HG03139 (cell line): ENCODE measurements at regions not wholly inside any gene's neighbourhood (a gene's known extent, or its start where the extent isn't known, plus 50 kb on each side); places are given as distances from the start of the nearest gene placed in this dataset.
A peak's percentile ranks its signal among the peaks of the same experiment; 100 is the strongest.

Experiments used
- ATAC-seq: cut with Tn5 transposase; IDR thresholded peaks from one replicate; pipeline ENCODE4 v1.9.1; 2021; ENCODE audit not compliant: unreplicated experiment

GRCh38 chr9:107064378-107064777 lies 201.4 kb downstream of the ZNF462 start:
- ATAC-seq, result no peak

DNA sequence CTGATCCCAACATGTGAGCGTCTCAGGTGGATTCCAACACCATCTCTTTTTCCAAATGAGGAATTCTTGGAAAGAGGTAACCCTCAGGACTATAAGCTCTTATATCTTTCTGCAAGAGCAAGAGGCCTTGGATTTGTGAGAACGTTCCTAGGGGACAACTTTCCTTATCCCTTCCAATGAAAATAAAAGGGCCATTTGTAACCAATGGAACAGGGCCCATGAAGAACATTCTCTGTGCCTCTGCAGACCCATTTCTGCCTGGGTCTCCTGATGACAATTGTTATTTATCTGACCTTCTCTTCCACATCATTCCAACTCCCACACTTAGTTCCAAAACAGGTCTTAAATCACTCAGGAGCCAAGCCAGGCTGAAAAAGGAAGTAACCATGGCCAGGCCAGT lies 202.6 kb downstream of the ZNF462 start:
- no peak for ATAC-seq

DNA sequence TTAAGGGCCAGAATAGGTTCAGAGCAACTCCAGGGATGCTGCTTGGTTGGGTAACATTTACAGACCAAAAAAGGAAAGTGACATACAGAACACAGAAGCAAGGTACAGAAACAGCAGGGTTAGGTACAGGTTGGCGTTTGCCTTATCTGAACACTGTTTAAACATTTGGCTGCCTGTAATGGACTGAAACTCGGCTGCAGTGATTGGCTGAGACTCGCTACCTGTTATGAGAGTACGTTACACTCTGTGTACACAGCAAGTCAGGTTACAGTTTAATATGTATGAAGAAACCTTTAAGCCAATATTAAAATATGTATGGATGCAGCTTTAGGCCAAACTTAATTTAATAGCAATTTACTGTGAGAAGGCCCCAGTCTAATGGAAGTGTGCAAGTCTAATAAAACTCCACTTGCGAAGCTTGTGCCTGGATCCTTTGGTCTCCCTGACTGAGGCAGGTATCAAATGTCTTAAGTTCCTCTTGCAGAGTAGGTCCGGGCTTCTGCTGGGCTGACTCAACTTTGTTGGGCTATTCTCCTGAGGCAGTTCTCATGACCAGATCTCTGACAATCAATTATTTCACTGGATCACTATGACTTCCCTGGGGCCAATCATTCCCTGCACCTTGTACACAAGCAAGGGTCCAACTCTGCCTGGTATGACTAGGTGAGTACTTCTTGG lies 204.9 kb downstream of the ZNF462 start:
- no peak for ATAC-seq

GRCh38 chr9:107068581-107068980 lies 205.6 kb downstream of the ZNF462 start:
- ATAC-seq, result no peak

- ATAC-seq, result no peak
These were observed 207.6 kb downstream of the ZNF462 start for GRCh38 chr9:107070586-107070985.

- no peak for ATAC-seq
These were observed 205.0 kb upstream of the RAD23B start for GRCh38 chr9:107078061-107078460.

DNA sequence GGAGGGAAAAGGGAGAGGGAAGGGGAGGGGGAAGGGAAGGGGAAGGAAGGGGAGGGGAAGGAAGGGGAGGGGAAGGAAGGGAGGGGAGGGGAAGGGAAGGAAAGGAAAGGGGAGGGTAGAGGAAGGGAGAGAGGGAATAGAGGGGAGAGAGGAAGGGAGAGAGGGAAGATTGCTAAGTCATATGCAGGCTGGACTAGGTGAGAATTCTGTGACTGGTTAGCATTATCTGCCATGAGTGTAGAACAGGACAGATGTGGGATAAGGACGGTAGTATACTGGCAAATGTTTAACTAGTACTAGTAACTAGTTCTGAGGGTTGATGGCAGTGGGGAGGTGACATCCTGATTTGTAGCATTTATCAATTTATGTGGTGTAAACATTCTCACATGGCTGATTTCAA lies 203.5 kb upstream of the RAD23B start:
- no peak for ATAC-seq

- ATAC-seq, result no peak
These were observed 202.9 kb upstream of the RAD23B start for GRCh38 chr9:107080130-107080529.

DNA sequence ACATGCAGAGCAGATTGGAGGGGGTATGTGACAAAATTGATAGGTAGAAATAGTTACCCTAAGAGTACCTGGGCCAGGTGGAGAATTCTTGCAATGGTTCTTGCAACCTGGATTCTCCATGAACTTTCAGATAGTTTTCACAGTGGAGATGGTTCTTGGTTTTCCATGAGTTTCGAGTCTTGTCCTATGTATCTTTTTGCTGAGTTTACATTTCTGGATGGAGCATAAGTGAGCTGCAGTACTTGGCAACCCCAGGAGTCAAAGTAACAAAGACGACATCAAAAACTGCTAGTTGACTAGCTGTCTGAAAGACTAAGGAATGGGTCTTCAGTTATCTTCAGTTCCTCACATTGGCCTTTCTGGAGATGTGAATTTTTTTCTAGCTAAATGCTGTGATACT lies 196.6 kb upstream of the RAD23B start:
- no peak for ATAC-seq

GRCh38 chr9:107087222-107087621 lies 195.9 kb upstream of the RAD23B start:
- ATAC-seq, result no peak

GRCh38 chr9:107090218-107090617 lies 192.9 kb upstream of the RAD23B start:
- ATAC-seq, result no peak

DNA sequence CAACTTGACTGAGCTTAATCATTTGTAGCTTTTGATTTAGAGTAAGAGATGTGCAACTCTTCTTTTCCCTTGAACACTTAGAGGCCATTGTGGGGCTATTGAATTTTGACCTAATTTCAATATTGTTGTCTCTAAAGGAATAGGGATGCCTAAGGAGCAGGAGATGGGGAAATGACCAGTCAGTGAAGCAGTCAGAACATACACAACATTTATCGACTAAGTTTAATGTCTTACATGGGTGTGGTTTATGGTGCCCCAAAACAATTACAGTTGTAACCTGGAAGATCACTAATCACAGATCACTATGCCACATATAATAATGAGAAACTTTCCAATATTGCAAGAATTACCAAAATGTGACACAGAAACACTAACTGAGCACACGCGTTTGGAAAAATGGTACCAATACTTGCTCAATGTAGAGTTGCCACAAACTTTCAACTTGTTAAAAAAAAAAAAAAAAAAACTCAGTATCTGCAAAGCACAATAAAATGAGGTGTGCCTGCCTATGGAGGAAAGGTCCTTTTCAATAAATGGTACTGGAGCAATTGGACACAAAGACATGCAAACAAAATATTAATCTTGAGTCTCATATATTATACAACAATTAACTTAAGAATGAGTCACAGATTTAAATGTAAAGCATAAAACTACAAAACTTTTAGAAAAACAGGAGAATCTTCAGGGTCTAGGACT lies 189.6 kb upstream of the RAD23B start:
- no peak for ATAC-seq

- ATAC-seq, result no peak
These were observed 188.7 kb upstream of the RAD23B start for GRCh38 chr9:107094370-107094769.

- ATAC-seq, result no peak
These were observed 182.5 kb upstream of the RAD23B start for GRCh38 chr9:107100591-107100990.

- ATAC-seq, result no peak
These were observed 181.1 kb upstream of the RAD23B start for GRCh38 chr9:107102011-107102410.

- ATAC-seq, result no peak
These were observed 179.5 kb upstream of the RAD23B start for GRCh38 chr9:107103621-107104020.

- no peak for ATAC-seq
These were observed 177.3 kb upstream of the RAD23B start for GRCh38 chr9:107105784-107106183.

DNA sequence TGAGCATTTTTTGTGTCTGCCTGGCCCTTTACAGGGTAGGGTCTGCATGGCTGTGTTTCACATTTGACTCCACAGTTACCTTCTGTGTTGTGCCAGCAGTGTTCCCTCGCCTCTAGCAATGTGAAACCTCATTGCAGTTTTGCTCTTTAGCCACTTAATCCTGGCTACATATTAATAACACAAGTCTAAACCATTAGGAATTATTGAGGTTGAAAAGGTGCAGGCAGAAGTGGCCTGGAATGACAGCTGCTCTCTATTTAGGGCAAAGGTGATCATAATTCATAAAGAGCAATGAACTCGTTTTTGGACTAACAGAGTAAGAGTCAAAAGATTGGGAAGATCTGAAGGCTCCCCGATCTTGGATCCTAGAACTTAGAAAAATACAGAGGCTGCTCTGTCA lies 176.7 kb upstream of the RAD23B start:
- ATAC-seq, result no peak

- ATAC-seq, result no peak
These were observed 174.5 kb upstream of the RAD23B start for GRCh38 chr9:107108342-107109130.

- ATAC-seq, result no peak
These were observed 173.8 kb upstream of the RAD23B start for GRCh38 chr9:107109324-107109723.

DNA sequence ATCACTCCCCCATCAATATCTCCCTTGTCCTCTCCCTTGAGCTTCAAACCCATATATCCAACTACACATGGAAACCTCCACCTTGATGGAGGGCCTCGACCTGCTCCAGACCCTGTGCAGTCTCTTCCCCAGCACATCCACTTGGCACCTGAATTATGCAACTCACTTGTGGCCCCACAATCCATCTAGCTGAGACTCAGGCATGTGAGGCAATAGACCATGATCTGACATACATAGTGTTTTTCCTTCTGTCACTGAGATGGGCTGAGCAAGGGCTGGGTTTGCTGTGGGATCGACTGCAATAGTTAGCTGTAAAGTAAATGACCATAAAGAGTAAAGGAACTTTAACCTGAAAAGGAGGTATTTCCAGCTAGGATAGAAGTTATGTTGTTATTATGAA lies 172.9 kb upstream of the RAD23B start:
- ATAC-seq, result no peak

GRCh38 chr9:107112707-107113243 lies 170.3 kb upstream of the RAD23B start:
- ATAC-seq, result peak; percentile 63
